Osteoblast (primary cell): ENCODE measurements at regions not wholly inside any gene's neighbourhood (a gene's known extent, or its start where the extent isn't known, plus 50 kb on each side); places are given as distances from the start of the nearest gene placed in this dataset.

ENCODE experiments used
- DNase-seq: peaks from one replicate; pipeline ENCODE4 v3.0.0; 2011; ENCODE audit warnings: low spot score, mixed read lengths; ENCODE audit not compliant: insufficient read length; ENCODE audit errors: missing footprints
- H2AFZ ChIP-seq: 2 replicates; pipeline ENCODE4 v1.6.0; 2011; ENCODE audit warnings: mild to moderate bottlenecking, low read length
- H3K27ac ChIP-seq: 2 replicates; pipeline ENCODE4 v1.5.1; 2011; ENCODE audit warnings: mild to moderate bottlenecking, low read depth, low read length, moderate library complexity
- H3K27me3 ChIP-seq: 2 replicates; pipeline ENCODE4 v1.6.0; 2012; ENCODE audit warnings: mild to moderate bottlenecking, control low read depth, inconsistent platforms, low read length, moderate library complexity; ENCODE audit not compliant: insufficient read depth
- H3K36me3 ChIP-seq: 2 replicates; pipeline ENCODE4 v1.5.1; 2011; ENCODE audit warnings: mild to moderate bottlenecking, low read length, control low read depth, moderate library complexity; ENCODE audit not compliant: insufficient read depth
- H3K4me1 ChIP-seq: 2 replicates; pipeline ENCODE4 v1.5.1; 2011; ENCODE audit warnings: mild to moderate bottlenecking, low read length, control low read depth, moderate library complexity; ENCODE audit not compliant: insufficient read depth
- H3K4me2 ChIP-seq: 2 replicates; pipeline ENCODE4 v1.6.0; 2011; ENCODE audit warnings: mild to moderate bottlenecking, low read length; ENCODE audit not compliant: insufficient read depth
- H3K4me3 ChIP-seq: fragments of 200-600 bp; sonication (generic); 3 replicates; pipeline ENCODE4 v1.5.1; 2012; ENCODE audit warnings: mild to moderate bottlenecking, low read length, inconsistent platforms; ENCODE audit not compliant: insufficient read depth
- H3K79me2 ChIP-seq: 2 replicates; pipeline ENCODE4 v1.6.0; 2012; ENCODE audit warnings: mild to moderate bottlenecking, low read length, control low read depth, inconsistent platforms; ENCODE audit not compliant: insufficient read depth
- H3K9me3 ChIP-seq: 2 replicates; pipeline ENCODE4 v1.5.1; 2011; ENCODE audit warnings: low read depth, low read length, control low read depth
- H4K20me1 ChIP-seq: 2 replicates; pipeline ENCODE4 v1.6.0; 2012; ENCODE audit warnings: mild to moderate bottlenecking, low read length, control low read depth; ENCODE audit not compliant: insufficient read depth
- TF ChIP-seq, protein P1 (sequence below): IDR thresholded peaks from 2 replicates; pipeline ENCODE4 v1.5.1; 2011; ENCODE audit warnings: mild to moderate bottlenecking, low read depth, low read length, moderate library complexity; ENCODE audit errors: extremely low read depth

DNA sequence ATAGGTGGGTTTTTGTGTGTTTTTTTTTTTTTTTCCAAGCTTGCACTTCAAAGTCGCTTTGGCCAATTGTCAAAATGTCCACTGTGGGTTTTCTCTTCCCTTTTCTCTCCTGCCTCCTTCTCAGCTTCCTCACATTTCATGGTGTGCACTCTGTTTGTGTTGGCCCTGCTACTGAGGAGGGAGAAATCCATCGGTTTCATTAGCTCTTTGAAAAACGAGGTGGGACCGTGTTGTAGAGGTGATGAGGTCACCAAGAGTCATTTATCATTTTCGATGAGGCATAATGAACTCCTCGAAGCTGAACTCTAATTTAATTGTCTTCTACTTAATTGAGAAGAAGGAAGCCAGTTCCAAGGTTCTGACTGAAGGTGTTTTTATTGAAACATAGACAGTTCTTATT is 174.4 kb upstream of the TOX3 start:
- DNase-seq = no peak
- H3K36me3 ChIP-seq = no peaks in the 10 kb centered on the region
- no peaks in the 10 kb centered on the region for H3K79me2 ChIP-seq
- no peaks in the 10 kb centered on the region for H4K20me1 ChIP-seq
- no peak overlapping the region for H3K27ac ChIP-seq
- no peak overlapping the region for H3K4me2 ChIP-seq
- no peak overlapping the region for H2AFZ ChIP-seq
- peaks cover 4% of the 10 kb centered on the region for H3K9me3 ChIP-seq
- H3K27me3 ChIP-seq = no peaks in the 10 kb centered on the region
- TF ChIP-seq, protein P1, sequence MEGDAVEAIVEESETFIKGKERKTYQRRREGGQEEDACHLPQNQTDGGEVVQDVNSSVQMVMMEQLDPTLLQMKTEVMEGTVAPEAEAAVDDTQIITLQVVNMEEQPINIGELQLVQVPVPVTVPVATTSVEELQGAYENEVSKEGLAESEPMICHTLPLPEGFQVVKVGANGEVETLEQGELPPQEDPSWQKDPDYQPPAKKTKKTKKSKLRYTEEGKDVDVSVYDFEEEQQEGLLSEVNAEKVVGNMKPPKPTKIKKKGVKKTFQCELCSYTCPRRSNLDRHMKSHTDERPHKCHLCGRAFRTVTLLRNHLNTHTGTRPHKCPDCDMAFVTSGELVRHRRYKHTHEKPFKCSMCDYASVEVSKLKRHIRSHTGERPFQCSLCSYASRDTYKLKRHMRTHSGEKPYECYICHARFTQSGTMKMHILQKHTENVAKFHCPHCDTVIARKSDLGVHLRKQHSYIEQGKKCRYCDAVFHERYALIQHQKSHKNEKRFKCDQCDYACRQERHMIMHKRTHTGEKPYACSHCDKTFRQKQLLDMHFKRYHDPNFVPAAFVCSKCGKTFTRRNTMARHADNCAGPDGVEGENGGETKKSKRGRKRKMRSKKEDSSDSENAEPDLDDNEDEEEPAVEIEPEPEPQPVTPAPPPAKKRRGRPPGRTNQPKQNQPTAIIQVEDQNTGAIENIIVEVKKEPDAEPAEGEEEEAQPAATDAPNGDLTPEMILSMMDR = no peak
- H3K4me3 ChIP-seq = no peak overlapping the region
- H3K4me1 ChIP-seq = no peaks in the 10 kb centered on the region

DNA sequence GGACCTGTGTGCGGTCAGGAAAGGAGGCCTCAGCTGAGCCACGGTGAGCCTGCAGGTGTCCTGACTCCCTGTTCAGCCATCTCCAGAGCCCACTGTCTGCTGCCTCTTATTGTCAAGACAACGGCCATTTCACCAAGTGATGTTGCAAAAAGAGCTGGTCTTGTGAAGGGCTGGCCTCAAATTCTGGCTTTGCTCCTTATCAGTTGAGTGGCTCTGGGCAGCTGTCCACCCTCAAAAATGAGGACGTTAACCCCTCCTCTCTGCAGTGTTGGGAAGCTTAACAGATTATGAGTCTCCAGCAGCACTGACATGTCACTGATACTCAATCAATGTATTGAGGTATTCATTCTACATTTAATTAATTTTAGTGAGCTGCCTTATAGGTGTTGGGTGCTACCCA is 171.1 kb upstream of the TOX3 start:
- Histone ChIP-seq H3K4me1 (no peaks in the 10 kb centered on the region), H4K20me1 (no peaks in the 10 kb centered on the region), H3K27me3 (no peaks in the 10 kb centered on the region), H3K36me3 (no peaks in the 10 kb centered on the region), H2AFZ (no peak overlapping the region), H3K79me2 (no peaks in the 10 kb centered on the region), H3K4me2 (no peak overlapping the region), H3K27ac (no peak overlapping the region), H3K4me3 (no peak overlapping the region), H3K9me3 (peaks cover 4% of the 10 kb centered on the region)
- no peak for DNase-seq
- TF ChIP-seq, protein P1 = no peak

DNA sequence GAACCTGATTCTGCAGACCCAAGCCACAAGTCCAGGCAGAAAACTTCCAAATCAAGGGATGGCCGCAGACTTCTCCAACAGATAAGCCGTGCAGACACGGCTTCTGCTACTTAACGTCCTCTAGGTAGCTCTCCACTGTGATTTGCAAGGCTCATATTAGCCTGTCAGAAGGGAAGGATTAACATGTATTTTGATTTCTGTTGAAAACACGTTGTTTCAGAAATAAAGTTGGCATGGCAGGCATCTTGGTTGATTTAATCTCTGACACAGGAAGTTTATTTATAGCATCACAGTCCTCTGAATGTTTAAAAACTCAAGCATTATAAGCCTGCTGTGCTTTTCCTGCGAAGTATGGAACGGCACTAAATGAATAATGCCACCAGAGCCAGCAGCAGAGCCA is 166.8 kb upstream of the TOX3 start:
- no peak overlapping the region for H3K4me2 ChIP-seq
- H3K79me2 ChIP-seq = no peaks in the 10 kb centered on the region
- no peak overlapping the region for H2AFZ ChIP-seq
- H4K20me1 ChIP-seq = no peaks in the 10 kb centered on the region
- DNase-seq = no peak
- H3K4me1 ChIP-seq = no peaks in the 10 kb centered on the region
- H3K36me3 ChIP-seq = no peaks in the 10 kb centered on the region
- no peak overlapping the region for H3K4me3 ChIP-seq
- peaks cover 6% of the 10 kb centered on the region for H3K9me3 ChIP-seq
- H3K27ac ChIP-seq = no peak overlapping the region
- TF ChIP-seq, protein P1 = no peak
- H3K27me3 ChIP-seq = no peaks in the 10 kb centered on the region

DNA sequence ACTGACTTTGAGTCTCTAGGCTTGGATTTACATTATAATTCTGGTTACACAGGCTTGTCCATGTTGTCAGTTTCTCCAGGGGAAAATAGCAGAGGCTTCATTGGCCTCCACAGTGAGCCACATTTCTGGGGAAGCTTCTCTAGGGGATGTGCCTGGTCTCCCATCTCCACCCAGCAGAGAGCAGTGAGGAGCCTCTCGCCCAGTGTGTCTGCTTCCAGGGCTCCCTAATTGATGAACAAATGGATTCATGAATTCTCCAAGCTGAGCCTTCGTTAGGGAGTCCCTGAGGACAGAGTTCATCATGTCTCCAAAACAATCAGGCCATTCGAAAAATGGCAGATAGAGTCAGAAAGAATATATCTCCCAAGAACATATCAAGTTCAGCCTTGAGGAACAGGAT is 162.4 kb upstream of the TOX3 start:
- H2AFZ ChIP-seq = no peak overlapping the region
- H3K27ac ChIP-seq = no peak overlapping the region
- H3K79me2 ChIP-seq = no peaks in the 10 kb centered on the region
- H3K4me2 ChIP-seq = no peak overlapping the region
- H3K36me3 ChIP-seq = no peaks in the 10 kb centered on the region
- H4K20me1 ChIP-seq = no peaks in the 10 kb centered on the region
- TF ChIP-seq, protein P1 = no peak
- H3K27me3 ChIP-seq = no peaks in the 10 kb centered on the region
- H3K4me1 ChIP-seq = no peaks in the 10 kb centered on the region
- H3K9me3 ChIP-seq = peaks cover 2% of the 10 kb centered on the region
- no peak overlapping the region for H3K4me3 ChIP-seq
- DNase-seq = no peak
